A673 (cell line): ENCODE measurements at regions not wholly inside any gene's neighbourhood (a gene's known extent, or its start where the extent isn't known, plus 50 kb on each side); places are given as distances from the start of the nearest gene placed in this dataset.

Source experiments
- BruUV-seq: library from RNA; stranded (reverse); fragments of 400-500 nt; replicated peaks from 2 replicates; lab custom pipeline; 2021; lab: Mats Ljungman, UMichigan
- CTCF ChIA-PET: fragments of 300-600 bp; sonication (Branson Sonifier 250); formaldehyde crosslinking; loops from one replicate; lab custom pipeline; 2022; ENCODE audit warnings: antibody characterized with exemption; lab: Charles Lee
- POLR2A ChIA-PET: fragments of 300-600 bp; sonication (Branson Sonifier 250); formaldehyde crosslinking; loops from one replicate; lab custom pipeline; 2022; ENCODE audit warnings: antibody characterized with exemption; ENCODE audit not compliant: low non-redundant PET; lab: Charles Lee
- DNase-seq: peaks from one replicate; pipeline ENCODE4 v3.0.0-alpha.2; 2015; ENCODE audit warnings: low spot score
- H3K27ac ChIP-seq: fragments of 200-600 bp; sonication (generic); 2 replicates; pipeline ENCODE4 v1.5.1; 2016; ENCODE audit warnings: mixed run types, low read depth, mild to moderate bottlenecking, mixed read lengths, antibody characterized with exemption, low read length; ENCODE audit not compliant: poor library complexity, severe bottlenecking
- H3K27me3 ChIP-seq: fragments of 200-600 bp; sonication (generic); replicated peaks from 2 replicates; pipeline ENCODE4 v1.6.1; 2017; ENCODE audit warnings: mixed run types, low read depth, mild to moderate bottlenecking, mixed read lengths, antibody characterized with exemption, low read length; ENCODE audit not compliant: insufficient read depth, poor library complexity
- H3K36me3 ChIP-seq: fragments of 200-600 bp; sonication (generic); 2 replicates; pipeline ENCODE4 v1.6.1; 2016; ENCODE audit warnings: mixed run types, mild to moderate bottlenecking, mixed read lengths, antibody characterized with exemption, low read length; ENCODE audit not compliant: insufficient read depth, poor library complexity, severe bottlenecking
- H3K4me1 ChIP-seq: fragments of 200-600 bp; sonication (generic); 2 replicates; pipeline ENCODE4 v1.6.1; 2017; ENCODE audit warnings: mixed run types, mild to moderate bottlenecking, mixed read lengths, antibody characterized with exemption, low read length; ENCODE audit not compliant: insufficient read depth, poor library complexity, severe bottlenecking
- H3K4me3 ChIP-seq: fragments of 200-600 bp; sonication (generic); 2 replicates; pipeline ENCODE4 v1.5.1; 2016; ENCODE audit warnings: low read depth, mixed run types, mild to moderate bottlenecking, mixed read lengths, low read length; ENCODE audit not compliant: poor library complexity, severe bottlenecking
- H3K9me3 ChIP-seq: fragments of 200-600 bp; sonication (generic); 2 replicates; pipeline ENCODE4 v1.6.1; 2016; ENCODE audit warnings: mixed run types, low read depth, mild to moderate bottlenecking, mixed read lengths, antibody characterized with exemption, low read length; ENCODE audit not compliant: poor library complexity, severe bottlenecking
- CTCF ChIP-seq: fragments of 300-800, 200-600 bp; sonication (generic); conservative IDR thresholded peaks from 2 replicates; pipeline ENCODE4 v1.5.1; 2017; ENCODE audit warnings: low read depth, mild to moderate bottlenecking, antibody characterized with exemption, low read length, moderate library complexity, mixed read lengths
- EZH2 ChIP-seq: fragments of 200-600 bp; sonication (generic); IDR thresholded peaks from 2 replicates; pipeline ENCODE4 v1.6.1; 2017; ENCODE audit warnings: borderline replicate concordance, low read depth, mild to moderate bottlenecking, mixed read lengths, antibody characterized with exemption, low read length; ENCODE audit not compliant: poor library complexity, severe bottlenecking
- intact Hi-C: fragments of 100-400 bp; cut with micrococcal nuclease; formaldehyde crosslinking; loops from one replicate; pipeline ENCODE4 v1.10.0; 2022; ENCODE audit not compliant: unreplicated experiment

GRCh38 chr7:117937753-117938483, 64.7 kb upstream of the CTTNBP2 start:
- intact Hi-C loops: no loop called here
- TF ChIP-seq EZH2 (no peak), CTCF (no peak)
- peaks cover 12% of the 10 kb centered on the region for H3K9me3 ChIP-seq
- CTCF ChIA-PET: no interaction called here
- H3K4me1 ChIP-seq: peaks cover 4% of the 10 kb centered on the region
- H3K27me3 ChIP-seq: no peaks in the 10 kb centered on the region
- POLR2A ChIA-PET: no interaction called here
- no peak for DNase-seq
- BruUV-seq: no TSS peak
- H3K27ac ChIP-seq: no peak overlapping the region
- H3K36me3 ChIP-seq: no peaks in the 10 kb centered on the region
- no peak overlapping the region for H3K4me3 ChIP-seq

DNA sequence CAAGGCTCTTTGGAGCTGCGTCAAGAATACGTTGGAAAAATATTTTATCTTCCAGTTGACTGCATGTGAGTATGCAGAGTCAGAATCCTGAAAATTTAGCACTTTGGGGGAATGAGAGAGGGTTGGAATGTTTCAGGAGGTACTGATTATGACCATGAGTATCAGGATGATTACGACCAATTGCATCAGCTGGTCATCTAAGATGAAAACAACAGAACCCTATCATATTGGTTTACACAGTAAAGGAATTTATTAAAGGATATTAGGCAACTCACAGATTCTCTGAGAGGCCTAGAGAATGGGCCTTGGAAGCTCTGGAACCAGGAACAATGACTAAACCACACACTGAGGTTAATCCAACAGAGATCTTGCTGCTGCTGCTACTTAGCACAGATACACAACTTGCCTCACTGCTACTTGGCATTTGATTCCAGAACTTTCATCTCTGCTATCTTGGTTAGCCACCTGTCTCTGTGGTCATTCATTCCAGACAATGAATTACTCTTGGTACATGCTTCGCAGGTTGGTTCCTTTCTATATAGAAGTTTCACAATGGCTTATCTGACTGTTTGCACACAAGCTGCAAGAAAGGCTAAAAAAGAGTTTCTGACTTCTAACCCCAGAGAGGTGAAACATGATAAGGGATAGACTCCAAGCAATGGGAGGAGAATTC, 68.0 kb upstream of the CTTNBP2 start:
- peaks cover 4% of the 10 kb centered on the region for H3K4me1 ChIP-seq
- H3K27me3 ChIP-seq: no peaks in the 10 kb centered on the region
- H3K27ac ChIP-seq: no peak overlapping the region
- no peak for DNase-seq
- intact Hi-C loops: loop anchor here (10.0 kb wide), 1 partner anchor 186 kb away; no protein-coding TSS in a partner anchor
- peaks cover 18% of the 10 kb centered on the region for H3K9me3 ChIP-seq
- H3K4me3 ChIP-seq: no peak overlapping the region
- TF ChIP-seq EZH2 (no peak), CTCF (no peak)
- POLR2A ChIA-PET: no interaction called here
- CTCF ChIA-PET: no interaction called here
- BruUV-seq: no TSS peak
- H3K36me3 ChIP-seq: no peaks in the 10 kb centered on the region

GRCh38 chr7:117942780-117943179, 69.5 kb upstream of the CTTNBP2 start:
- CTCF ChIA-PET: no interaction called here
- H3K27me3 ChIP-seq: no peaks in the 10 kb centered on the region

More at GRCh38 chr7:117942780-117943179, 69.5 kb upstream of the CTTNBP2 start:
- H3K27ac ChIP-seq: no peak overlapping the region
- POLR2A ChIA-PET: no interaction called here
- H3K9me3 ChIP-seq: peaks cover 18% of the 10 kb centered on the region
- no peak overlapping the region for H3K4me3 ChIP-seq
- H3K4me1 ChIP-seq: no peaks in the 10 kb centered on the region
- no peak for DNase-seq
- H3K36me3 ChIP-seq: no peaks in the 10 kb centered on the region
- TF ChIP-seq CTCF: no peak
- no peak for TF ChIP-seq EZH2
- intact Hi-C loops: loop anchor here (10.0 kb wide), 1 partner anchor 188 kb away; no protein-coding TSS in a partner anchor
- BruUV-seq: no TSS peak
